DND-41 (cell line): ENCODE measurements at regions not wholly inside any gene's neighbourhood (a gene's known extent, or its start where the extent isn't known, plus 50 kb on each side); places are given as distances from the start of the nearest gene placed in this dataset.

Experiments
- EZH2 ChIP-seq: IDR thresholded peaks from 3 replicates; pipeline ENCODE4 v1.6.1; 2012; ENCODE audit warnings: borderline replicate concordance, low read depth, mild to moderate bottlenecking, moderate library complexity, low read length, inconsistent platforms; ENCODE audit not compliant: severe bottlenecking
- TF ChIP-seq, protein P1 (sequence below): IDR thresholded peaks from 2 replicates; pipeline ENCODE4 v1.5.1; 2012; ENCODE audit warnings: borderline replicate concordance, low read length, moderate library complexity, mild to moderate bottlenecking; ENCODE audit not compliant: poor library complexity, severe bottlenecking; ENCODE audit errors: extremely low read depth

DNA sequence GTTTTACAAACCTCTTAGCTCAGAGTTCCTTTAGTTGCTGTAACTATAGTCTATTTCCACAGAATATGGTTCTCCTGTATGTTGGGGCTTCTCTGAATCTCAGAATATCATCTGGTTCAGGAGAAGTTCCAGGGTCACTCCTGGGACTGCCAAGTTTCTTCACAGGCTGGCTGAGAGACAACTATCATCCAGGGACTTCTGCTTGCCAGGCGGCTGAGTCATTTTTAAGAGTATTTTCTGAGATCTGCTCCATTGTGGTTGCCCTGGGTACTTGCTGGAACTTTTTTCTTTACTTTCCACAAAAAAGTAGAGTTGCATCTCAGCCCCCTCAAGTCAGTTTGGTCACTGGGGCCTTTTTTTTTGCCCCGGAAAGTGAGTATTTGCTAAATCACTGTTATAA, 566.5 kb downstream of the LRRC70 start:
- TF ChIP-seq, protein P1, sequence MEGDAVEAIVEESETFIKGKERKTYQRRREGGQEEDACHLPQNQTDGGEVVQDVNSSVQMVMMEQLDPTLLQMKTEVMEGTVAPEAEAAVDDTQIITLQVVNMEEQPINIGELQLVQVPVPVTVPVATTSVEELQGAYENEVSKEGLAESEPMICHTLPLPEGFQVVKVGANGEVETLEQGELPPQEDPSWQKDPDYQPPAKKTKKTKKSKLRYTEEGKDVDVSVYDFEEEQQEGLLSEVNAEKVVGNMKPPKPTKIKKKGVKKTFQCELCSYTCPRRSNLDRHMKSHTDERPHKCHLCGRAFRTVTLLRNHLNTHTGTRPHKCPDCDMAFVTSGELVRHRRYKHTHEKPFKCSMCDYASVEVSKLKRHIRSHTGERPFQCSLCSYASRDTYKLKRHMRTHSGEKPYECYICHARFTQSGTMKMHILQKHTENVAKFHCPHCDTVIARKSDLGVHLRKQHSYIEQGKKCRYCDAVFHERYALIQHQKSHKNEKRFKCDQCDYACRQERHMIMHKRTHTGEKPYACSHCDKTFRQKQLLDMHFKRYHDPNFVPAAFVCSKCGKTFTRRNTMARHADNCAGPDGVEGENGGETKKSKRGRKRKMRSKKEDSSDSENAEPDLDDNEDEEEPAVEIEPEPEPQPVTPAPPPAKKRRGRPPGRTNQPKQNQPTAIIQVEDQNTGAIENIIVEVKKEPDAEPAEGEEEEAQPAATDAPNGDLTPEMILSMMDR = no peak
- TF ChIP-seq EZH2 = no peak
